Heart left ventricle (tissue), 16 donors: ENCODE measurements at regions not wholly inside any gene's neighbourhood (a gene's known extent, or its start where the extent isn't known, plus 50 kb on each side); places are given as distances from the start of the nearest gene placed in this dataset.

Experiments used
- ATAC-seq, 4 donors: fragments of 200-7000 bp; cut with Tn5 transposase; one replicate each; pipeline ENCODE4 v1.9.1; 2020 to 2022; ENCODE audit warnings: moderate library complexity in 4 of 4, mild to moderate bottlenecking in 3 of 4, moderate number of reproducible peaks in 1 of 4
- DNase-seq, 5 donors: peaks; one replicate each; pipeline ENCODE4 v3.0.0-alpha.2; 2020
- H3K27ac ChIP-seq, 12 donors: fragments of 200-600 bp; sonication (generic) in 4 of 12; one replicate each; pipeline versions ENCODE4 v1.5.0 to v1.8.0; 2016 to 2022; ENCODE audit warnings: mild to moderate bottlenecking in 2 of 12
- H3K27me3 ChIP-seq, 9 donors: fragments of 200-600 bp; sonication (generic) in 2 of 9; one replicate each; pipeline versions ENCODE4 v1.5.1 to v1.8.0; 2016 to 2022; ENCODE audit warnings: mild to moderate bottlenecking in 3 of 9
- H3K36me3 ChIP-seq, 9 donors: fragments of 200-600 bp; sonication (generic) in 2 of 9; one replicate each; pipeline versions ENCODE4 v1.5.0 to v1.8.0; 2018 to 2022; ENCODE audit warnings: mild to moderate bottlenecking in 2 of 9
- H3K4me1 ChIP-seq, 12 donors: fragments of 200-600 bp; sonication (generic) in 4 of 12; one replicate each; pipeline versions ENCODE4 v1.5.0 to v1.8.0; 2016 to 2022; ENCODE audit warnings: mild to moderate bottlenecking in 3 of 12
- H3K4me3 ChIP-seq, 12 donors: fragments of 200-600 bp; sonication (generic) in 4 of 12; one replicate each; pipeline versions ENCODE4 v1.5.0 to v1.8.0; 2017 to 2022; ENCODE audit warnings: mild to moderate bottlenecking in 9 of 12, moderate library complexity in 4 of 12
- H3K9me3 ChIP-seq, 12 donors: fragments of 200-600 bp; sonication (generic) in 4 of 12; one replicate each; pipeline versions ENCODE4 v1.5.0 to v1.8.0; 2016 to 2022; ENCODE audit warnings: mild to moderate bottlenecking in 1 of 12
- POLR2A ChIP-seq, 2 donors: fragments of 450-650 bp; IDR thresholded peaks; one replicate each; pipeline ENCODE4 v1.6.1; 2017; ENCODE audit warnings: antibody characterized with exemption in 2 of 2, mild to moderate bottlenecking in 2 of 2, moderate library complexity in 2 of 2
- WGBS, 4 donors: extraction: QIAGEN DNeasy Blood & Tissue Kit in 2 of 4; methylation state at CpG; one replicate each; pipeline versions ENCODE4 v1.1.5 to v1.1.7; 2013 to 2018; 5-methylcytosine and 5-hydroxymethylcytosine counted together
- intact Hi-C, 10 donors: fragments of 100-400 bp; cut with DNase I; formaldehyde crosslinking; loops; one replicate each; pipeline versions ENCODE4 v1.11.1 to v1.14.2; 2022
- TF ChIP-seq, protein P1 (sequence below), 12 donors: fragments of 200-600 bp; sonication (generic) in 4 of 12; IDR thresholded peaks; one replicate each; pipeline versions ENCODE4 v1.5.0 to v1.8.0; 2018 to 2022; ENCODE audit warnings: antibody characterized with exemption in 12 of 12, mild to moderate bottlenecking in 5 of 12
- donor health status: ischemic (EF 13 %, LVEDD 7.1; RV severe dilation, severe dysfunction).
- donor health status: healthy with polysubstance abuse.
- donor health status: DM: no; HTN: yes; CAD: no.
- donor health status: DM: no; HTN: no; CAD: no.
- donor health status: ischemic (EF 25% LVEDD 6.9; RV normal size, moderate dysfunction).
- donor health status: ischemic (EF 25% LVEDD 5.7; RV mildly dilated, moderate dysfunction).
- donor health status: healthy.
- donor health status: DM: yes; HTN: yes; CAD: no.
- donor health status: ischemic (EF 35%, LVEDD 5.7; RV mildly dilated, moderate dysfunction).
- donor health status: nonischemic (EF 11% LVEDD 7.7; RV severe dilation, severe dysfunction).
- donor health status: DM: yes; HTN: yes; CAD: no.
- donor health status: PGD.
- donor health status: ischemic (EF 29% LVEDD 5.4; RV normal size, mild dysfunction).
- donor health status: nonischemic (EF 23%, LVEDD 6.1; RV moderate dilation, normal function).

DNA sequence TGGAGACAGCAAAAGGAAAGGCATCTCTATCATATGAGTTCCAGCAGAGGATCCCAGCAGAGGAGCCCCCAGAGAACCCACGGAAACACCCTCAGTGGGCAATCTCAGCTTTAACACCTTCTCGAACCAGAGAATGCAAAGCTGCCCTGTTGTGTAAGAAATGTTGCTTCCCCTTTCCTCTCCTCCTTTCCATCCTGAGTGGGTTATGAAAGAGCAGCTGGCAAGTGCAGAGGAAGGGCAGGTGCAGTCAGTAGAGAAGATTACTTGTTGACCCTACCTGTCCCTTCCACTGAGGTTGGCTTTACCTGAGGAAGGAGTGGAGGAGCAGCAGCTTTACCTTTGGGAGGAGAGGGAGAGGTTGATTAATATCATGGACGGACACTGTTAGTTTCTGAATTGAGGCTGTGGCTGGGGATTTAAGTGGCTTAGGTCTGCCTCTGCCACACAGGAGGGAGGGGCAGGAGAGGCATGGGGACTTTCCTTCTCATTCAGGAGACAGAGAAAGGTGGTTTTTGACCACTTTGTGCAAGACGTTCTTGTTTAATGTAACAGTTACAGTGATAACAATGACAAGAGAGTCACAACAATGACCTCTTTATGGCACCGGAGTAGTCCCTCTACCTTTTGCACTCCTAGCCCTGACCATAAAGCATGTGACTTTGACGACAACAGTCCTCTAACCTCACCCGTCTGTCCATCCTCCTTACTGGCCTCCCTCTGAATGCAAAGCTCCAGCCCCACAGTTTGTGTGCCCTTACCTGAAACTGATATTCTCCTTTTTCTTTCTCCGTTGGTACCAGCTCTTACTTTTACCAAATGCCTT, 254.8 kb downstream of the NSG2 start:
- Histone ChIP-seq H3K36me3 (no peaks in the 10 kb centered on the region), H3K27me3 (peaks cover 0 to 12% (median 0%) of the 10 kb centered on the region in 9 donors), H3K4me3 (no peak overlapping the region), H3K9me3 (peaks cover 0 to 6% (median 0%) of the 10 kb centered on the region in 12 donors), H3K4me1 (peaks cover 0 to 24% (median 1%) of the 10 kb centered on the region in 12 donors), H3K27ac (peak overlapping the region in 6 of 12 donors; percentile 10 to 61 (median 34))
- 47 to 61% (median 49%) methylated on average over 8 of the region's 8 CpGs for WGBS, 4 donors
- intact Hi-C loops = no loop called here
- TF ChIP-seq POLR2A (IDR thresholded peaks at IDR 0.05) = no peak
- TF ChIP-seq, protein P1, sequence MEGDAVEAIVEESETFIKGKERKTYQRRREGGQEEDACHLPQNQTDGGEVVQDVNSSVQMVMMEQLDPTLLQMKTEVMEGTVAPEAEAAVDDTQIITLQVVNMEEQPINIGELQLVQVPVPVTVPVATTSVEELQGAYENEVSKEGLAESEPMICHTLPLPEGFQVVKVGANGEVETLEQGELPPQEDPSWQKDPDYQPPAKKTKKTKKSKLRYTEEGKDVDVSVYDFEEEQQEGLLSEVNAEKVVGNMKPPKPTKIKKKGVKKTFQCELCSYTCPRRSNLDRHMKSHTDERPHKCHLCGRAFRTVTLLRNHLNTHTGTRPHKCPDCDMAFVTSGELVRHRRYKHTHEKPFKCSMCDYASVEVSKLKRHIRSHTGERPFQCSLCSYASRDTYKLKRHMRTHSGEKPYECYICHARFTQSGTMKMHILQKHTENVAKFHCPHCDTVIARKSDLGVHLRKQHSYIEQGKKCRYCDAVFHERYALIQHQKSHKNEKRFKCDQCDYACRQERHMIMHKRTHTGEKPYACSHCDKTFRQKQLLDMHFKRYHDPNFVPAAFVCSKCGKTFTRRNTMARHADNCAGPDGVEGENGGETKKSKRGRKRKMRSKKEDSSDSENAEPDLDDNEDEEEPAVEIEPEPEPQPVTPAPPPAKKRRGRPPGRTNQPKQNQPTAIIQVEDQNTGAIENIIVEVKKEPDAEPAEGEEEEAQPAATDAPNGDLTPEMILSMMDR (IDR thresholded peaks at IDR 0.05) = no peak
- no peak for ATAC-seq
- no peak for DNase-seq

- H3K36me3 ChIP-seq = no peaks in the 10 kb centered on the region
- TF ChIP-seq POLR2A (IDR thresholded peaks at IDR 0.05) = no peak
- TF ChIP-seq, protein P1 (IDR thresholded peaks at IDR 0.05) = no peak
- intact Hi-C loops = no loop called here
- peak in 3 of 5 donors; percentile 62 to 68 (median 67) for DNase-seq
- peaks cover 0 to 18% (median 0%) of the 10 kb centered on the region in 9 donors for H3K27me3 ChIP-seq
- peak overlapping the region in 7 of 12 donors; percentile 10 to 61 (median 30) for H3K27ac ChIP-seq
- ATAC-seq = peak; percentile 68 to 88 (median 82)
- WGBS, 4 donors = 8 to 14% (median 10%) methylated on average over 12 of the region's 12 CpGs
- peaks cover 0 to 6% (median 0%) of the 10 kb centered on the region in 12 donors for H3K9me3 ChIP-seq
- peaks cover 0 to 19% (median 1%) of the 10 kb centered on the region in 12 donors for H3K4me1 ChIP-seq
- no peak overlapping the region for H3K4me3 ChIP-seq
These were observed 255.6 kb downstream of the NSG2 start for GRCh38 chr5:174300941-174301761.

GRCh38 chr5:174301848-174302625, 256.5 kb downstream of the NSG2 start:
- Histone ChIP-seq H3K9me3 (peaks cover 0 to 6% (median 0%) of the 10 kb centered on the region in 12 donors), H3K36me3 (no peaks in the 10 kb centered on the region), H3K4me1 (peaks cover 0 to 18% (median 1%) of the 10 kb centered on the region in 12 donors), H3K27ac (peak overlapping the region in 3 of 12 donors; percentile 13 to 61 (median 18)), H3K4me3 (no peak overlapping the region), H3K27me3 (peaks cover 0 to 18% (median 0%) of the 10 kb centered on the region in 9 donors)
- intact Hi-C loops = no loop called here
- TF ChIP-seq, protein P1 (IDR thresholded peaks at IDR 0.05) = no peak
- no peak for TF ChIP-seq POLR2A (IDR thresholded peaks at IDR 0.05)
- WGBS, 4 donors = 69 to 81% (median 75%) methylated on average over 10 of the region's 10 CpGs
- DNase-seq (no peak), ATAC-seq (no peak)
